Fibroblast of skin of right quadriceps (primary cell): ENCODE measurements at regions not wholly inside any gene's neighbourhood (a gene's known extent, or its start where the extent isn't known, plus 50 kb on each side); places are given as distances from the start of the nearest gene placed in this dataset.

Experiments
- DNase-seq: peaks from one replicate; pipeline ENCODE4 v3.0.0-alpha.2; 2013

GRCh38 chr16:9307446-9307845, 216.0 kb downstream of the HAPSTR1 start:
- no peak for DNase-seq

- no peak for DNase-seq
Observed at GRCh38 chr16:9308356-9308801, 216.9 kb downstream of the HAPSTR1 start.

- DNase-seq: no peak
Observed at GRCh38 chr16:9308850-9309249, 217.4 kb downstream of the HAPSTR1 start.

- DNase-seq: no peak
Observed at GRCh38 chr16:9309844-9310243, 218.4 kb downstream of the HAPSTR1 start.

GRCh38 chr16:9311303-9311954, 220.0 kb downstream of the HAPSTR1 start:
- no peak for DNase-seq

- no peak for DNase-seq
Observed at GRCh38 chr16:9316008-9316407, 224.6 kb downstream of the HAPSTR1 start.

- DNase-seq: no peak
Observed at GRCh38 chr16:9316615-9317014, 225.2 kb downstream of the HAPSTR1 start.

- no peak for DNase-seq
Observed at GRCh38 chr16:9318764-9319163, 227.3 kb downstream of the HAPSTR1 start.

- DNase-seq: no peak
Observed at GRCh38 chr16:9322769-9323168, 231.3 kb downstream of the HAPSTR1 start.

- no peak for DNase-seq
Observed at GRCh38 chr16:9323170-9323569, 231.7 kb downstream of the HAPSTR1 start.

GRCh38 chr16:9327253-9327652, 235.8 kb downstream of the HAPSTR1 start:
- DNase-seq: no peak

- no peak for DNase-seq
Observed at GRCh38 chr16:9328411-9328810, 237.0 kb downstream of the HAPSTR1 start.

- DNase-seq: no peak
Observed at GRCh38 chr16:9330095-9330494, 238.7 kb downstream of the HAPSTR1 start.

GRCh38 chr16:9331503-9331902, 240.1 kb downstream of the HAPSTR1 start:
- DNase-seq: no peak

- DNase-seq: no peak
Observed at GRCh38 chr16:9332574-9333148, 241.2 kb downstream of the HAPSTR1 start.

GRCh38 chr16:9333469-9333868, 242.0 kb downstream of the HAPSTR1 start:
- DNase-seq: no peak

GRCh38 chr16:9334103-9334502, 242.7 kb downstream of the HAPSTR1 start:
- no peak for DNase-seq

GRCh38 chr16:9337308-9338032, 246.0 kb downstream of the HAPSTR1 start:
- no peak for DNase-seq

GRCh38 chr16:9338068-9338467, 246.6 kb downstream of the HAPSTR1 start:
- no peak for DNase-seq

GRCh38 chr16:9338510-9338909, 247.1 kb downstream of the HAPSTR1 start:
- no peak for DNase-seq

- no peak for DNase-seq
Observed at GRCh38 chr16:9340526-9341256, 249.2 kb downstream of the HAPSTR1 start.

- no peak for DNase-seq
Observed at GRCh38 chr16:9343276-9343675, 251.8 kb downstream of the HAPSTR1 start.

GRCh38 chr16:9344508-9344907, 253.1 kb downstream of the HAPSTR1 start:
- DNase-seq: no peak

- DNase-seq: no peak
Observed at GRCh38 chr16:9345046-9345445, 253.6 kb downstream of the HAPSTR1 start.
